CD4-positive, alpha-beta T cell (primary cell): ENCODE measurements at regions not wholly inside any gene's neighbourhood (a gene's known extent, or its start where the extent isn't known, plus 50 kb on each side); places are given as distances from the start of the nearest gene placed in this dataset.

Experiments used
- ATAC-seq: fragments of 200-7000 bp; cut with Tn5 transposase; one replicate; pipeline ENCODE4 v1.10.0; 2022; ENCODE audit warnings: mild to moderate bottlenecking; ENCODE audit not compliant: poor library complexity
- CTCF ChIA-PET: fragments of 350-600 bp; sonication (Branson Sonifier 250); formaldehyde crosslinking; loops from one replicate; lab custom pipeline; 2021; ENCODE audit warnings: antibody characterized with exemption, inconsistent platforms; lab: Charles Lee
- POLR2A ChIA-PET: fragments of 350-600 bp; sonication (Branson Sonifier 250); formaldehyde crosslinking; loops from one replicate; lab custom pipeline; 2021; ENCODE audit warnings: antibody characterized with exemption, inconsistent platforms; lab: Charles Lee
- DNase-seq, 14 experiments: peaks; one replicate each; pipeline ENCODE4 v3.0.0-alpha.2; 2013 to 2020; ENCODE audit warnings: mixed read lengths in 2 of 14
- H3K27ac ChIP-seq, 2 donors: one replicate each; pipeline versions ENCODE4 v1.5.1 to v1.7.0; 2013; ENCODE audit warnings: low read length in 2 of 2, low read depth in 1 of 2, mild to moderate bottlenecking in 1 of 2
- H3K27me3 ChIP-seq, 2 experiments: 1 replicate in 1 of 2; 2 replicates in 1 of 2; pipeline versions ENCODE4 v1.6.1 to v1.7.0; 2013; ENCODE audit warnings: low read length in 2 of 2, control low read depth in 1 of 2, mild to moderate bottlenecking in 1 of 2, moderate library complexity in 1 of 2; ENCODE audit not compliant: insufficient read depth in 2 of 2, control insufficient read depth in 1 of 2
- H3K36me3 ChIP-seq: one replicate; pipeline ENCODE4 v1.6.1; 2013; ENCODE audit warnings: low read length, control low read depth; ENCODE audit not compliant: insufficient read depth
- H3K4me1 ChIP-seq: one replicate; pipeline ENCODE4 v1.6.1; 2013; ENCODE audit warnings: low read length, control low read depth; ENCODE audit not compliant: insufficient read depth
- H3K4me3 ChIP-seq: one replicate; pipeline ENCODE4 v1.5.1; 2013; ENCODE audit warnings: mild to moderate bottlenecking, low read length, moderate library complexity
- H3K9me3 ChIP-seq, 2 experiments: 1 replicate in 1 of 2; 2 replicates in 1 of 2; pipeline versions ENCODE4 v1.6.1 to v1.7.0; 2013; ENCODE audit warnings: low read length in 2 of 2, mild to moderate bottlenecking in 2 of 2, control low read depth in 1 of 2, moderate library complexity in 1 of 2; ENCODE audit not compliant: control insufficient read depth in 1 of 2, insufficient read depth in 1 of 2
- H3K27ac Mint-ChIP-seq: one replicate; pipeline ENCODE4 v1.8.0; 2020; ENCODE audit warnings: mixed read lengths
- H3K27me3 Mint-ChIP-seq: one replicate; pipeline ENCODE4 v1.8.0; 2021; ENCODE audit warnings: mixed read lengths
- H3K36me3 Mint-ChIP-seq: one replicate; pipeline ENCODE4 v1.8.0; 2021; ENCODE audit warnings: low read depth, mixed read lengths
- H3K4me1 Mint-ChIP-seq: one replicate; pipeline ENCODE4 v1.8.0; 2021; ENCODE audit warnings: low read depth, mixed read lengths
- H3K4me3 Mint-ChIP-seq: one replicate; pipeline ENCODE4 v1.8.0; 2020; ENCODE audit warnings: mild to moderate bottlenecking, mixed read lengths
- H3K9me3 Mint-ChIP-seq: one replicate; pipeline ENCODE4 v1.8.0; 2020; ENCODE audit warnings: mixed read lengths
- CTCF ChIP-seq: fragments of 200-600 bp; IDR thresholded peaks from one replicate; pipeline ENCODE4 v1.8.0; 2022; ENCODE audit warnings: antibody characterized with exemption, mild to moderate bottlenecking
- intact Hi-C, 2 experiments: fragments of 100-400 bp; cut with DNase I in 1 of 2; cut with micrococcal nuclease in 1 of 2; formaldehyde crosslinking; loops; one replicate each; pipeline versions ENCODE4 v1.15.1 to v1.9.0; 2023 to 2025; cut with DNase I, micrococcal nuclease

- H3K36me3 Mint-ChIP-seq: no peaks in the 10 kb centered on the region
- no peaks in the 10 kb centered on the region for H3K27me3 Mint-ChIP-seq
- CTCF ChIA-PET: no interaction called here
- TF ChIP-seq CTCF: no peak
- no peak for ATAC-seq
- no peaks in the 10 kb centered on the region for H3K4me1 Mint-ChIP-seq
- no peak overlapping the region for H3K4me3 Mint-ChIP-seq
- intact Hi-C loops: no loop called here
- Histone ChIP-seq H3K27me3 (no peaks in the 10 kb centered on the region), H3K27ac (no peak overlapping the region), H3K36me3 (no peaks in the 10 kb centered on the region), H3K9me3 (peaks cover 0 to 4% of the 10 kb centered on the region in 2 experiments), H3K4me3 (no peak overlapping the region), H3K4me1 (no peaks in the 10 kb centered on the region)
- no peak overlapping the region for H3K27ac Mint-ChIP-seq
- POLR2A ChIA-PET: no interaction called here
- DNase-seq: no peak
- peaks cover 9% of the 10 kb centered on the region for H3K9me3 Mint-ChIP-seq
Observed at GRCh38 chr3:157692468-157692867, 189.3 kb upstream of the VEPH1 start.

- Mint-ChIP-seq H3K27ac (no peak overlapping the region), H3K9me3 (peaks cover 4% of the 10 kb centered on the region), H3K4me3 (no peak overlapping the region), H3K4me1 (no peaks in the 10 kb centered on the region), H3K36me3 (no peaks in the 10 kb centered on the region), H3K27me3 (no peaks in the 10 kb centered on the region)
- Histone ChIP-seq H3K9me3 (no peaks in the 10 kb centered on the region), H3K27me3 (no peaks in the 10 kb centered on the region), H3K36me3 (no peaks in the 10 kb centered on the region), H3K4me3 (no peak overlapping the region), H3K27ac (no peak overlapping the region), H3K4me1 (no peaks in the 10 kb centered on the region)
- intact Hi-C loops: no loop called here
- no peak for DNase-seq
- ChIA-PET CTCF (no interaction called here), POLR2A (interaction anchor here (0.6 kb wide), 1 partner anchor 35 kb away, joined by 3 read pairs; no protein-coding TSS in a partner anchor)
- TF ChIP-seq CTCF: no peak
- no peak for ATAC-seq
Observed at GRCh38 chr3:157683668-157684067, 180.5 kb upstream of the VEPH1 start.

GRCh38 chr3:157672061-157672460 is 168.8 kb upstream of the VEPH1 start:
- intact Hi-C loops: no loop called here
- Mint-ChIP-seq H3K9me3 (no peaks in the 10 kb centered on the region), H3K4me1 (no peaks in the 10 kb centered on the region), H3K27ac (no peak overlapping the region), H3K36me3 (no peaks in the 10 kb centered on the region), H3K4me3 (no peak overlapping the region), H3K27me3 (peaks cover 3% of the 10 kb centered on the region)
- Histone ChIP-seq H3K36me3 (no peaks in the 10 kb centered on the region), H3K4me3 (no peak overlapping the region), H3K4me1 (no peaks in the 10 kb centered on the region), H3K9me3 (peaks cover 0 to 5% of the 10 kb centered on the region in 2 experiments), H3K27ac (no peak overlapping the region), H3K27me3 (no peaks in the 10 kb centered on the region)
- DNase-seq (no peak), ATAC-seq (no peak)
- CTCF ChIA-PET: no interaction called here
- POLR2A ChIA-PET: no interaction called here
- no peak for TF ChIP-seq CTCF
